ENCODE measurements at regions not wholly inside any gene's neighbourhood (a gene's known extent, or its start where the extent isn't known, plus 50 kb on each side); places are given as distances from the start of the nearest gene placed in this dataset.

GRCh38 chr3:80192936-80193335, 425.1 kb upstream of the ROBO1 start:
- Histone ChIP-seq H3K27ac (no peak overlapping the region), H3K4me2 (no peak overlapping the region), H3K4me3 (no peak overlapping the region), H3K4me1 (no peaks in the 10 kb centered on the region), H3K9me3 (no peaks in the 10 kb centered on the region)
- ChIA-PET POLR2A (no interaction called here), CTCF (no interaction called here)
- WGBS (ENCODE audit: missing lambda C conversion rate), result 8% methylated on average over 3 of the region's 3 CpGs
- FAIRE-seq (no peak), DNase-seq (ENCODE audit: low read depth in 1 of 2, low spot score in 1 of 2) (no peak), ATAC-seq (no peak)
- TF ChIP-seq HOXB5 (CRISPR knock-in tag; IDR thresholded peaks at IDR 0.05) (no peak), CHD2 (IDR thresholded peaks at IDR 0.05; ENCODE audit: low read length, partially characterized antibody) (no peak), HEYL (CRISPR knock-in tag; IDR thresholded peaks at IDR 0.05) (no peak), RARB (CRISPR knock-in tag; IDR thresholded peaks at IDR 0.05) (no peak), ELK1 (IDR thresholded peaks at IDR 0.05; ENCODE audit: low read depth, low read length) (no peak), EHF (CRISPR knock-in tag; IDR thresholded peaks at IDR 0.05) (no peak), CBX2 (IDR thresholded peaks at IDR 0.05; ENCODE audit: borderline replicate concordance, low read depth) (no peak), HES2 (IDR thresholded peaks at IDR 0.05) (no peak), ATOH8 (CRISPR knock-in tag; IDR thresholded peaks at IDR 0.05; ENCODE audit: low read depth) (no peak), SMC3 (IDR thresholded peaks at IDR 0.05) (no peak), PHF8 (IDR thresholded peaks at IDR 0.05; ENCODE audit: borderline replicate concordance, low read depth) (no peak), CEBPB (IDR thresholded peaks at IDR 0.05) (no peak), MAFK (IDR thresholded peaks at IDR 0.05; ENCODE audit: partially characterized antibody) (no peak), RFX5 (IDR thresholded peaks at IDR 0.05) (no peak), USF2 (IDR thresholded peaks at IDR 0.05) (no peak), KDM1A (IDR thresholded peaks at IDR 0.05; ENCODE audit: low read depth) (no peak), POLR2AphosphoS2 (conservative IDR thresholded peaks at IDR 0.05; ENCODE audit: low read length) (no peak)

GRCh38 chr3:80190051-80190450, 422.3 kb upstream of the ROBO1 start:
- no peak for FAIRE-seq
- TF ChIP-seq POLR2A (IDR thresholded peaks at IDR 0.05; ENCODE audit: low read length) (no peak), FOSL2 (IDR thresholded peaks at IDR 0.05) (no peak), FOSL2 (CRISPR knock-in tag; IDR thresholded peaks at IDR 0.05) (no peak), ZSCAN20 (CRISPR knock-in tag; IDR thresholded peaks at IDR 0.05) (no peak), HOXB5 (CRISPR knock-in tag; IDR thresholded peaks at IDR 0.05) (no peak), FOSB (CRISPR knock-in tag; IDR thresholded peaks at IDR 0.05) (no peak), HOXA7 (CRISPR knock-in tag; IDR thresholded peaks at IDR 0.05) (no peak), TP53 (CRISPR knock-in tag; IDR thresholded peaks at IDR 0.05) (no peak), EHF (CRISPR knock-in tag; IDR thresholded peaks at IDR 0.05) (no peak)
- ChIA-PET CTCF (no interaction called here), POLR2A (no interaction called here)
- Histone ChIP-seq H3K4me3 (no peak overlapping the region), H3K27ac (no peak overlapping the region), H3K9me3 (no peaks in the 10 kb centered on the region), H3K4me2 (peak overlapping the region; percentile 32; the same call in 2 of the 3 replicates), H3K4me1 (no peaks in the 10 kb centered on the region)
- DNase-seq (ENCODE audit: low read depth in 1 of 2, low spot score in 1 of 2), result peak in 1 of 2 experiments; percentile 43
- 3% methylated on average over 3 of the region's 3 CpGs for WGBS (ENCODE audit: missing lambda C conversion rate)
- peak in 1 of 2 experiments; percentile 59; a peak in 3 of 6 replicates for ATAC-seq

- ChIA-PET POLR2A (no interaction called here), CTCF (no interaction called here)
- Histone ChIP-seq H3K4me3 (no peak overlapping the region), H3K27ac (no peak overlapping the region), H3K4me1 (no peaks in the 10 kb centered on the region), H3K4me2 (no peak overlapping the region), H3K9me3 (no peaks in the 10 kb centered on the region)
- WGBS (ENCODE audit: missing lambda C conversion rate), result 53% methylated on average over 2 of the region's 2 CpGs
- DNase-seq (ENCODE audit: low read depth in 1 of 2, low spot score in 1 of 2), result no peak
- FAIRE-seq, result no peak
- ATAC-seq, result no peak
- no peak for TF ChIP-seq CBX2 (IDR thresholded peaks at IDR 0.05; ENCODE audit: borderline replicate concordance, low read depth)
- TF ChIP-seq SMC3 (IDR thresholded peaks at IDR 0.05), result no peak
- TF ChIP-seq FOSB (CRISPR knock-in tag; IDR thresholded peaks at IDR 0.05), result no peak
- TF ChIP-seq JUN (IDR thresholded peaks at IDR 0.05), result no peak
- no peak for TF ChIP-seq TP53 (CRISPR knock-in tag; IDR thresholded peaks at IDR 0.05)
- TF ChIP-seq RARB (CRISPR knock-in tag; IDR thresholded peaks at IDR 0.05), result no peak
- no peak for TF ChIP-seq BCL3 (IDR thresholded peaks at IDR 0.05)
Measured at GRCh38 chr3:80187981-80188380, 420.2 kb upstream of the ROBO1 start.

All from A549 (cell line).